Mesothelial cell of epicardium (in vitro differentiated cells): ENCODE measurements at regions not wholly inside any gene's neighbourhood (a gene's known extent, or its start where the extent isn't known, plus 50 kb on each side); places are given as distances from the start of the nearest gene placed in this dataset.

Experiments used
- DNase-seq, 2 experiments: peaks; one replicate each; pipeline ENCODE4 v3.0.0; 2021; ENCODE audit warnings: low spot score in 2 of 2; ENCODE audit not compliant: unreplicated experiment in 2 of 2
- H3K27ac Mint-ChIP-seq: 2 replicates; pipeline ENCODE4 v1.8.0; 2021; ENCODE audit warnings: mixed read lengths
- H3K27me3 Mint-ChIP-seq: 2 replicates; pipeline ENCODE4 v1.8.0; 2021; ENCODE audit warnings: low read depth, mixed read lengths
- H3K36me3 Mint-ChIP-seq: 2 replicates; pipeline ENCODE4 v1.8.0; 2021; ENCODE audit warnings: mixed read lengths
- H3K4me1 Mint-ChIP-seq: 2 replicates; pipeline ENCODE4 v1.8.0; 2021; ENCODE audit warnings: mixed read lengths
- H3K4me3 Mint-ChIP-seq: 2 replicates; pipeline ENCODE4 v1.8.0; 2021; ENCODE audit warnings: mild to moderate bottlenecking, moderate library complexity, mixed read lengths
- H3K9me3 Mint-ChIP-seq: 2 replicates; pipeline ENCODE4 v1.8.0; 2021; ENCODE audit warnings: mixed read lengths
- CTCF ChIP-seq: fragments of 200-600 bp; sonication (generic); IDR thresholded peaks from one replicate; pipeline ENCODE4 v1.5.0; 2021; ENCODE audit warnings: antibody characterized with exemption; ENCODE audit not compliant: unreplicated experiment

- no peak overlapping the region for H3K27ac Mint-ChIP-seq
- H3K4me1 Mint-ChIP-seq = peaks cover 23% of the 10 kb centered on the region
- no peaks in the 10 kb centered on the region for H3K36me3 Mint-ChIP-seq
- no peaks in the 10 kb centered on the region for H3K9me3 Mint-ChIP-seq
- no peak for TF ChIP-seq CTCF
- H3K27me3 Mint-ChIP-seq = no peaks in the 10 kb centered on the region
- H3K4me3 Mint-ChIP-seq = no peak overlapping the region
- DNase-seq = no peak
Measured at GRCh38 chr13:44242766-44243165, 130.9 kb upstream of the SERP2 start.

GRCh38 chr13:44243198-44243857 lies 130.3 kb upstream of the SERP2 start:
- no peak overlapping the region for H3K4me3 Mint-ChIP-seq
- no peaks in the 10 kb centered on the region for H3K9me3 Mint-ChIP-seq
- peaks cover 18% of the 10 kb centered on the region for H3K4me1 Mint-ChIP-seq
- no peak for DNase-seq
- no peak overlapping the region for H3K27ac Mint-ChIP-seq
- no peak for TF ChIP-seq CTCF
- no peaks in the 10 kb centered on the region for H3K36me3 Mint-ChIP-seq
- H3K27me3 Mint-ChIP-seq = no peaks in the 10 kb centered on the region

- no peak overlapping the region for H3K4me3 Mint-ChIP-seq
- H3K27ac Mint-ChIP-seq = no peak overlapping the region
- H3K4me1 Mint-ChIP-seq = peaks cover 20% of the 10 kb centered on the region
- H3K36me3 Mint-ChIP-seq = no peaks in the 10 kb centered on the region
- TF ChIP-seq CTCF = no peak
- DNase-seq = no peak
- H3K27me3 Mint-ChIP-seq = no peaks in the 10 kb centered on the region
- no peaks in the 10 kb centered on the region for H3K9me3 Mint-ChIP-seq
Measured at GRCh38 chr13:44244288-44244687, 129.3 kb upstream of the SERP2 start.

GRCh38 chr13:44249431-44249836 lies 124.2 kb upstream of the SERP2 start:
- Mint-ChIP-seq H3K9me3 (no peaks in the 10 kb centered on the region), H3K36me3 (no peaks in the 10 kb centered on the region), H3K27me3 (no peaks in the 10 kb centered on the region), H3K4me1 (peaks cover 14% of the 10 kb centered on the region), H3K4me3 (no peak overlapping the region), H3K27ac (peak overlapping the region; percentile 77)
- no peak for TF ChIP-seq CTCF
- no peak for DNase-seq

GRCh38 chr13:44252938-44253337 lies 120.7 kb upstream of the SERP2 start:
- Mint-ChIP-seq H3K36me3 (no peaks in the 10 kb centered on the region), H3K9me3 (no peaks in the 10 kb centered on the region), H3K27ac (no peak overlapping the region), H3K27me3 (no peaks in the 10 kb centered on the region), H3K4me1 (peaks cover 27% of the 10 kb centered on the region), H3K4me3 (no peak overlapping the region)
- TF ChIP-seq CTCF = no peak
- no peak for DNase-seq

GRCh38 chr13:44255771-44256364 lies 117.8 kb upstream of the SERP2 start:
- H3K4me3 Mint-ChIP-seq = no peak overlapping the region
- no peaks in the 10 kb centered on the region for H3K36me3 Mint-ChIP-seq
- H3K27ac Mint-ChIP-seq = peak overlapping the region; percentile 74

More at GRCh38 chr13:44255771-44256364, 117.8 kb upstream of the SERP2 start:
- H3K27me3 Mint-ChIP-seq = no peaks in the 10 kb centered on the region
- no peak for TF ChIP-seq CTCF
- H3K9me3 Mint-ChIP-seq = no peaks in the 10 kb centered on the region
- peaks cover 28% of the 10 kb centered on the region for H3K4me1 Mint-ChIP-seq
- DNase-seq = no peak
